ENCODE measurements at regions not wholly inside any gene's neighbourhood (a gene's known extent, or its start where the extent isn't known, plus 50 kb on each side); places are given as distances from the start of the nearest gene placed in this dataset.
A peak's percentile ranks its signal among the peaks of the same experiment; 100 is the strongest.

GRCh38 chr2:6341588-6342129, 524.0 kb downstream of the CMPK2 start:
- intact Hi-C loops (cut with DNase I) = no loop called here
- no peak for ATAC-seq
- no peak for TF ChIP-seq CTCF (IDR thresholded peaks at IDR 0.05)
- Histone ChIP-seq H3K27me3 (no peaks in the 10 kb centered on the region), H3K27ac (no peak overlapping the region), H3K9me3 (no peaks in the 10 kb centered on the region), H3K4me3 (no peak overlapping the region), H3K36me3 (no peaks in the 10 kb centered on the region), H3K4me1 (no peaks in the 10 kb centered on the region)
- no peak for DNase-seq

- no peak for DNase-seq
- TF ChIP-seq CTCF (IDR thresholded peaks at IDR 0.05) = no peak
- ATAC-seq = no peak
- Histone ChIP-seq H3K27ac (no peak overlapping the region), H3K9me3 (no peaks in the 10 kb centered on the region), H3K27me3 (no peaks in the 10 kb centered on the region), H3K36me3 (no peaks in the 10 kb centered on the region), H3K4me1 (no peaks in the 10 kb centered on the region), H3K4me3 (no peak overlapping the region)
- intact Hi-C loops (cut with DNase I) = no loop called here
Observed at GRCh38 chr2:6342273-6342920, 523.3 kb downstream of the CMPK2 start.

GRCh38 chr2:6343076-6343475, 522.6 kb downstream of the CMPK2 start:
- ATAC-seq (no peak), DNase-seq (no peak)
- H3K36me3 ChIP-seq = no peaks in the 10 kb centered on the region
- H3K27ac ChIP-seq = no peak overlapping the region
- intact Hi-C loops (cut with DNase I) = no loop called here
- no peaks in the 10 kb centered on the region for H3K27me3 ChIP-seq
- no peak overlapping the region for H3K4me3 ChIP-seq
- H3K4me1 ChIP-seq = no peaks in the 10 kb centered on the region
- TF ChIP-seq CTCF (IDR thresholded peaks at IDR 0.05) = no peak
- no peaks in the 10 kb centered on the region for H3K9me3 ChIP-seq

- no peak for DNase-seq
- H3K4me3 ChIP-seq = no peak overlapping the region
- ATAC-seq = no peak
- H3K27ac ChIP-seq = no peak overlapping the region
- no peaks in the 10 kb centered on the region for H3K4me1 ChIP-seq
- intact Hi-C loops (cut with DNase I) = loop anchor here (10.0 kb wide), 1 partner anchor 423 kb away; no protein-coding TSS in a partner anchor
- no peaks in the 10 kb centered on the region for H3K27me3 ChIP-seq
- H3K9me3 ChIP-seq = no peaks in the 10 kb centered on the region
- TF ChIP-seq CTCF (IDR thresholded peaks at IDR 0.05) = no peak
- no peaks in the 10 kb centered on the region for H3K36me3 ChIP-seq
Observed at GRCh38 chr2:6352247-6352646, 513.5 kb downstream of the CMPK2 start.

GRCh38 chr2:6352906-6353515, 512.7 kb downstream of the CMPK2 start:
- intact Hi-C loops (cut with DNase I) = loop anchor here (10.0 kb wide), 1 partner anchor 422 kb away; no protein-coding TSS in a partner anchor
- no peaks in the 10 kb centered on the region for H3K4me1 ChIP-seq
- ATAC-seq = peak; percentile 92

More at GRCh38 chr2:6352906-6353515, 512.7 kb downstream of the CMPK2 start:
- DNase-seq = peak; percentile 76
- Histone ChIP-seq H3K27me3 (no peaks in the 10 kb centered on the region), H3K4me3 (no peak overlapping the region), H3K9me3 (no peaks in the 10 kb centered on the region), H3K36me3 (no peaks in the 10 kb centered on the region), H3K27ac (no peak overlapping the region)
- peak; percentile 63 for TF ChIP-seq CTCF (IDR thresholded peaks at IDR 0.05)
